Right forelimb (tissue), 1 donor: ENCODE measurements at regions not wholly inside any gene's neighbourhood (a gene's known extent, or its start where the extent isn't known, plus 50 kb on each side); places are given as distances from the start of the nearest gene placed in this dataset.
A peak's percentile ranks its signal among the peaks of the same experiment; 100 is the strongest.

ENCODE experiments used
- DNase-seq: peaks from one replicate; pipeline ENCODE4 v3.0.0-alpha.2; 2018

GRCh38 chr5:167155387-167156005 is 1135.9 kb upstream of the WWC1 start:
- DNase-seq = no peak

- DNase-seq = no peak
Observed at GRCh38 chr5:167156446-167156845, 1135.0 kb upstream of the WWC1 start.

- no peak for DNase-seq
Observed at GRCh38 chr5:167158588-167158987, 1132.9 kb upstream of the WWC1 start.

GRCh38 chr5:167160388-167160787 is 1131.1 kb upstream of the WWC1 start:
- DNase-seq = no peak

- DNase-seq = no peak
Observed at GRCh38 chr5:167166696-167167095, 1124.7 kb upstream of the WWC1 start.

GRCh38 chr5:167167191-167167795 is 1124.2 kb upstream of the WWC1 start:
- DNase-seq = no peak

GRCh38 chr5:167168971-167169370 is 1122.5 kb upstream of the WWC1 start:
- DNase-seq = no peak

GRCh38 chr5:167171056-167171455 is 1120.4 kb upstream of the WWC1 start:
- DNase-seq = no peak

- DNase-seq = no peak
Observed at GRCh38 chr5:167177736-167178135, 1113.7 kb upstream of the WWC1 start.

GRCh38 chr5:167180906-167181305 is 1110.5 kb upstream of the WWC1 start:
- no peak for DNase-seq

GRCh38 chr5:167205881-167206280 is 1085.6 kb upstream of the WWC1 start:
- DNase-seq = no peak

GRCh38 chr5:167207081-167207480 is 1084.4 kb upstream of the WWC1 start:
- DNase-seq = peak; percentile 76

- no peak for DNase-seq
Observed at GRCh38 chr5:167208911-167209310, 1082.5 kb upstream of the WWC1 start.

- DNase-seq = no peak
Observed at GRCh38 chr5:167217097-167217743, 1074.2 kb upstream of the WWC1 start.

GRCh38 chr5:167219298-167219697 is 1072.1 kb upstream of the WWC1 start:
- DNase-seq = no peak

GRCh38 chr5:167226386-167226785 is 1065.1 kb upstream of the WWC1 start:
- no peak for DNase-seq

GRCh38 chr5:167228134-167228533 is 1063.3 kb upstream of the WWC1 start:
- DNase-seq = no peak

GRCh38 chr5:167229751-167230150 is 1061.7 kb upstream of the WWC1 start:
- DNase-seq = no peak

GRCh38 chr5:167230414-167230813 is 1061.0 kb upstream of the WWC1 start:
- no peak for DNase-seq

- no peak for DNase-seq
Observed at GRCh38 chr5:167232675-167233311, 1058.7 kb upstream of the WWC1 start.

- no peak for DNase-seq
Observed at GRCh38 chr5:167233507-167234220, 1057.8 kb upstream of the WWC1 start.

- no peak for DNase-seq
Observed at GRCh38 chr5:167241436-167242067, 1049.9 kb upstream of the WWC1 start.

- no peak for DNase-seq
Observed at GRCh38 chr5:167242701-167243100, 1048.7 kb upstream of the WWC1 start.
